HG03108 (cell line): ENCODE measurements at regions not wholly inside any gene's neighbourhood (a gene's known extent, or its start where the extent isn't known, plus 50 kb on each side); places are given as distances from the start of the nearest gene placed in this dataset.
A peak's percentile ranks its signal among the peaks of the same experiment; 100 is the strongest.

Experiments used
- ATAC-seq: cut with Tn5 transposase; IDR thresholded peaks from one replicate; pipeline ENCODE4 v1.9.1; 2021; ENCODE audit warnings: moderate library complexity; ENCODE audit not compliant: unreplicated experiment

DNA sequence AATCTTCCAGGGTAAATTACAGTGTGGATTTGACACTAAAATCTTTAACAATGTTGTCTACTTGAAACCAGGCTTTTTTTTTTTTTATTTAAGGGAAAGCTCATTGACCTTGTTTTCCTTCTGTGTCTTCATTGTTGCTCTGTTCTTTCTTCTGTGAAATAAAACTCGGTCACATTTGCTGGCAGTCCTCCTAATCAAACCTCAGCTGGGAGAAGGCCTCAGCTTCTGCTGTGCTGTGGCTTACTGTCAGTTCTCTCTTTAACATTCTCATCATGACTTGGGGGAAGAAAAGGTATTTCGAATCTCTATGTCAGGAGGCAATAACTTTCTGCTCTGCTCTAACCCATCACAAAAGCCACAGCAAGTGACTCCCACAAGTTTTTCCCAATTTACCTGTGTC lies 268.9 kb downstream of the ZNF608 start:
- ATAC-seq: no peak

DNA sequence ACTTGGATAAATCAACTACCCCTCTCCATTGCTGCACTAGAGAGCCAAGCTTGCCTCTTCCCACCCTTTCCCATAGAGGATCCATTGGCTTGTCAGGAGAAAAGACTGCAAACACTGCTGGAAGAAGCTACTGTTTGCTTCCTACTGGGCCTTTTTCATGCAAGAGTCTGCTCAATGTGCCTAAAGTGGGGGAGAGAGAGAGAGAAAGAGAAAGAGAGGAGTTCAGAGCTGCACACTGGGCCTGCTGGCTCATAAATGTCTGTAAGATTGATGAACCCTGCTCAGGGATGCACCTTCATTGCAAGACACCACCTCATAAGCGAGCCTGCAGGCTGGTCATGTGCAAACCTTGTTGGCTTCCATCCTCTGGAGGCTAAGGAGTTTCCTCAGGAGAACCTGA lies 269.4 kb downstream of the ZNF608 start:
- no peak for ATAC-seq

DNA sequence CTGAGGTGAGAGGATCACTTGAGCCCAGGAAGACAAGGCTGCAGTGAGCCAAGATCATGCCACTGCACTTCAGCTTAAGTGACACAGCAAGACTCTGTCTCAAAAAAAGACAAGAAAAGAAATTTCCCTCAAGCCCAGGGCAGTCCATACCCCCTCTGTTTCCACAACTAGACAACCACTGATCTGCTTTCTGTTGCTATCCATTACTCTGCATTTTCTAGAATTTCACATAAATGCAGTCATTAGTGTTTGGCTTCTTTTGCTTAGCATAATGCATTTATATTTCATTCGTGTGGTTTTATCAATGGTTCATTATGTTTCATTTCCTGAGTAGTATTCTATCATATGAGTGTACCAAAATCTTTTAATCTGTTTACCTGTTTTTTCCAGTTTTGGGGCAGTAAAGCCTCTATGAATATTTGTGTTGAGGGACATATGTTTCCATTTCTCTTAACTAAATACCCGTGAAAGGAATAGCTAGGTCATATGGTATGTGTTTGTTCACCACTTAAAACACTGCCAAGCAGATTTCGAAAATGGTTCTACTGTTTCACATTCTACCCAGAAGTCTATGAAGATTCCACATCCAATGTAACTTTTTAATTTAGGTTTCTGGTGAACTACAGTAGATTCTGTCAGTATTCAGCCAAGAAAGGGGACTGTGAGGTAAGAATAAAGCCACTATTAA lies 271.8 kb downstream of the ZNF608 start:
- no peak for ATAC-seq

DNA sequence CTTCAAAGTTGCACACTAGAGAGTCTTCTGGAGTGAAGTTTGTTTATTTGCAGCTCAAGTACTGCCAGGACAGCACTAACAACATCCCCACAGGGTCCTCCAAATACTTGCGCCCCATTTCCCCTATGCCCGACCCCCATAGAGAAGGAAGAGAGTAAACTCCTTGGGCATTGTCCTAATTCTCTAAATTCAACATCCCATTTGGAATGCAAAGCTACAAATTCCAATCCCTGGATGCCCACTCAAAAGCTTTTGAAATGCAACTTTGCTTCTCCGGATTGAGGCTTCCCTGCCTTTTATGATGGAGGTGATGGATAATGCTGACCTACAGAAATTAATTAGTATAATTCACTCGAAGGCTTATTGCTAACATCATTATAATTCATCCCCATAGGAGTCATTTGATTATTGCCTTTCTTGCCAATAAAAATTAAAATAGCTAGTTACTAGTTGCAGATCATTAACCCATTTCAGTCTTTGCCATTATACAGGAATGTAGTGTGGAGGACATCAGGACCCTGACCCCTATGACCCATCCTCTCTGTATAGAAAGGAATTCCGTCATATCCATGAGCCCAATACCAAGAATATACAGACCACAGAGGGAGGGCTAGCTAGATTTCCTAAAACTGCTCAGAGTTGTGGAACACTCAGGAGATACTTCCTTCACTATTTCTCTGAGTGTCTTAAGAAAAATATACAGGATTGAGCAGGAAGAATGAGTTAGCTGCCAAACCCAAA lies 277.6 kb downstream of the ZNF608 start:
- no peak for ATAC-seq

DNA sequence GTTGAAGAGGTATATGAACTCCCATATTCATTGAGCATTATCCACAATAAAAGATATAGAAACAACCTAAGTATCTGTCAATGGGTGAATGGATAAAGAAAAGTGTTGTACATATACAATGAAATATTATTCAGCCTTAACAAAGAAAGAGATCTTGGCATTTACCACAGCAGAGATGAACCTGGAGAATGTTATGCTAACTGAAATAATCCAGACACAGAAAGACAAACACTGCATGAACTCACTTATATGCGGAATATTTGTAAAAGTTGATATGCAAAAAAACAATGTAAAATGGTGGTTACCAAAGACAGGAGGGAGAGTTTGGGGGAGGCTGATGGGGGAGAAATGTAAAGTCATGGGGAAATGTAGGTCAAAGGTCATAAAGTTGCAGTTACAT lies 278.7 kb downstream of the ZNF608 start:
- ATAC-seq: no peak

DNA sequence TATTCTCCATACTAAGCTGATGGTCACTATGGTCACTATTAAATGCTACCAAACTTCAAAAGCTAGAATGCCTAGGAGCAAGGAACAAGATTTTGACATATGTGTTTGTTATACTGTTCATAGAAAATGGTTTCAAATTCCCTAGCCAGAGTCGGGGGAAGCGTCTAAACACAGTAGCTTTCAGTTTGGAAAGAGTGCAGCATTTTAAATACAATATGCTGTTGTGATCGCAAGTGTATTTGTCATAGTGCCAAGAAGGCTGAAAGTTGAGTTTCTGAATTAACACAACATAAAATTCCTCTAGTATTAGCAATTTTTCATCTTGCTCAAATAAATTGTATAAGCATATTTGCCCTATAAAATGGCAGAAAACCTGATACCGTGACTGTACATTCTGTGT lies 280.4 kb downstream of the ZNF608 start:
- ATAC-seq: no peak

DNA sequence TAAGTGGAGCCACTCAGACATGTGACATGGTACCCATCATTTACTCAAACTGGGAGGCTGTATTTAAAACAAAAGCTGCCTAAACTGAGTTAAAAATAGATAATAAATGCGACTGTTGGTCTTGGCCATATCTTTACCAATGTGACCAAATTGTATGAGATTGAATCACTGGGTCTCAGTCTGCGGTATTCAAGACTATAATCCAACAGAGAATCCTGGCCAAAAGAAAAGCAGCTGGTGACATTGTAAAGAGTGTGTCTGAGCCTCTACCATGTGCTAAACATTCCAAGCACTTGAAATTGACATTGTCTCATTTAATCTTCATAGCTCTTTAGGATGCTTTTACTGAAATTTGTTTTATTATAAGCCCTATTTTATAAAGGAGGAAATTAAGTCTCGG lies 282.6 kb downstream of the ZNF608 start:
- ATAC-seq: no peak

DNA sequence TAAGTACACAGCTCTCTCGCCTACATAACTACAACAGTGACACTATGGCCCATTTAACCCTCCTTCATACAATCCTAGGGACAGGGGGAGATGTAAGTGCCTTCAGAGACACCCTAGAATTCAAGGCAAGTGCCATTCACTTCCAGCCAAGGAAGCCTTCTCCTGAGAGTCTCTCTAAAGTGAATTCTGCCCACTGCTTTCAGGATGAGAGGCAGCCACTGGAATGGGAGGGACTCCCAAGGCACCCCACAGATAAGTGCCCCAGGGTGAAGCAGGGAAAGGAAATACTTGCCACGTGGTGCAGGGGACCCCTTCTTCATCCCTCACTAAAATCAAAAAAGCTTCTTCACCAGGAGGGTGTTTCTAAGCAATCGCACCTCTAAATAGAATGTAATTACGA lies 283.7 kb downstream of the ZNF608 start:
- ATAC-seq: no peak

DNA sequence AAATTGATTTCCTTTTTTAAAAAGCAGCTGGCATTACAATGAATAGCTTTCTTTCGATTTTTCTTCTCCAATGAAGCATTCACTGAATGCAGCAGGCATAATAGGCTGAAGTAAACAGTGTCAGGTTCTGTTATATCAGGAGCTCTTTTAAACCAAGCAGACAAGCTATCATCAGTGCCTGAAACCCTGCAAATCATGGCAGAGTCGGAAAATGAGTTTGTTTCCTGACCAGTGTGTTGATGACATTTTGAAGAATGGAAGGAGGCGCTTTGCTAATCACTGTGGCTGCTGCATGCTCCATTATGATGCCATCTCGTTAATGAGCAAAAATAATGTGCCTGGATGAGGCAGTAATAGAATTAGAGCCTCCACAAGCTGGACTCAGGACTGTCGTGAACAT lies 284.5 kb downstream of the ZNF608 start:
- no peak for ATAC-seq

DNA sequence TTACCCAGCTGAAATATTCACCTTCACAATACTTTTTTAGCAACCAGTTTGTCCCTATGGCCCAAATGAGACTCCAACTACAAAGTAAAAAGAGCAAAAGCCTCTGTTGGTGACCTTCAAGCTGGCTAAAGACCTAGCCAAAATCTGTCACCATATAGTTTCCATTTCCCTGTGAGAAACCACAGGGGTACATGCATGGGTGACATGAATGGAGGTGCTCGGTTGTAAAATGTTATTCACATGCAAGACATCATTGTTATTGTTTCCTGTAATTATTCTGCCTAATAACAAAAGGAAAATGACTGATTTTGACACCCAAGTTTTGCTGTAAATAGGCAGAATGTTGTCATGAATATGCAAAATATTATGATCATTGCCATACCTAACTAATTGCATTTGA lies 285.3 kb downstream of the ZNF608 start:
- ATAC-seq: no peak

DNA sequence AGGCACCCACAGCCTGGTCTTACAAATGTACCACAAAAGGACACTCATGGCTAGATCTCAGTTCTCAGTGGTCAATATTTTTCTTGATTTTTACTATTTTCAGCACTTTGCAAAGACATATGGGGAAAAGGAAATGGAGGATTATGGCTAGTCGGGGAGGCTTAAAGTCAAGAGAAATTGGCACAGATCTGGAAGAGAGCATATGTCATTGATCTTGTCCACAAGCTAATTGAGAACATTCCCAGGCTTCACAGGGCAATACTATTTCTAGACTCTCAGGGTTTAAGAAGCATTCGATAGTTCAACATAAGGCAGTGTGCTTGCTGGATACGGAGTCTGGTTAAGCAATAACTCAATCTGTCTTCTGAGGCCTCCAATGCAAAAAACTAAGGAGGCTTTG lies 285.8 kb downstream of the ZNF608 start:
- ATAC-seq: no peak

DNA sequence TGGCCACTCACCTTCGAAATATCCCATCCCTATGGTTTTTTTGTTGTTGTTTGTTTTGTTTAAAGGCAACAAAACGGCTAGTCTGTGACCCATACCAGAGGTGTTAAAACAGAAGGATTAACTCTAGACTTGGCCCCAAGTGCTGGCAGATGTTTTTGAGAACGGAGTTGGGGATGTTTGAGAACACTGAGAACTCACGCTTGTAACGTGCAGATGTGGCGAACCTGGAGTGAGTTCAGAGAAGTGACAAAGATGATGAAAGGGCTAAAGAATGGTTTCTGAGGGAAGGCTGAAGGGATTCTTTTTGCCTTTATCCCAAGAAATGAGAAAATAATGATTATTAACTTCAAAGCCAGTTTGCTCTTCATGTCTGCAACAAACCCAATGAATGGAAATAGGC lies 286.5 kb downstream of the ZNF608 start:
- ATAC-seq: no peak

DNA sequence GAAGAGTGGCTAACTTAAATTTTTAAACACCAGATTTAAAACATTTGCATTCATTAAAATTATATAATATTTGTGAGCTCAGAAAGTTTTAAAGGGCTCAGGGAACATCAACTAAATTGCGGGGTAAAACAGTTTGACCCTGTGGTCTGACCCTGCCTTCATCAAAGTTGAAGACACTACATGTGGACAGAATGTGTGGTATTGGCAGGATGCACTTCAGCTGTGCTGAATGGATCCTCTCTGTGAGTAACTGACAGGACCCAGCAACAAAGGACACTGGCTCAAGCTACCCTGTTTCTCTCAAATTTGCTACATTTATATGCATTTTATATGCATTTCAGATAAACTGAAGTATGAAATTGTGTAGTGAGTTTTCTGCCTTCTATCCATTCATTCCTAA lies 288.5 kb downstream of the ZNF608 start:
- ATAC-seq: no peak

DNA sequence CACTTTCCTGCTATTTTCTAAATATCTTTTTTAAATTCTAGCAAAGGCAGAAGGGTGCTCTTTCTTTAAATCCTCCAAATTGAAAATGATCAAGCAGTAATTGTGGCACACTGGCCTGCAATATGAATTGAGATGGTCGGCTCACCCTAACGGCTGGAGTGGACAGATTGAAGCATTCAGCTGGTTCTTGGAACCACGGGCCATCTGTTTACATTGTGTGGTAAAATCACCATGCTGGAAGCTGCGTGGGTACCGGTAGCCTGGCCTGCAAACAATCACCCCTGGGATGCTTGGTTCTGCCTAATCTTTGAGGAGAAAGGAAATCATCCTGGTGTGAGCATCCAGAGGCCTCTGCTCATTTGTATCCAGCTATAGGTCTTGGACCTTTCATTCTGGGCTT lies 289.3 kb downstream of the ZNF608 start:
- no peak for ATAC-seq

DNA sequence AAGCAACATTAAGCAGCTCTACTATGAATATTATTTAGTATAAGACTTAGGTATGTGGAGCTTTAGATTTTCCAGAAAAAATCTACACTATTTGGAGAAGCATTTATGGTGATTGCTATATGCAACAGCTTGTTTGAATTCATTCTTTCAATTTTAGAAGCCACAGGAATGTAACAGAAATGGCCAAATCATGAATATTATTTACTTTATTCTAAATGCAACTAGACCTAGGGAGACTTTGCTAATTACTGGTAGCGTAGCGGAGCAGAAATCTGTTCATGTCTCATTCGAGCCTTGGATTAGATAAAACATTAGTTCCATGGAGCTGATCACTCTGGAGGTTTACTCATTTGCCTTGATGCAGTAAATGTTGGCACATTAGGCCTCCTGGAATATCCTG lies 290.2 kb downstream of the ZNF608 start:
- no peak for ATAC-seq

DNA sequence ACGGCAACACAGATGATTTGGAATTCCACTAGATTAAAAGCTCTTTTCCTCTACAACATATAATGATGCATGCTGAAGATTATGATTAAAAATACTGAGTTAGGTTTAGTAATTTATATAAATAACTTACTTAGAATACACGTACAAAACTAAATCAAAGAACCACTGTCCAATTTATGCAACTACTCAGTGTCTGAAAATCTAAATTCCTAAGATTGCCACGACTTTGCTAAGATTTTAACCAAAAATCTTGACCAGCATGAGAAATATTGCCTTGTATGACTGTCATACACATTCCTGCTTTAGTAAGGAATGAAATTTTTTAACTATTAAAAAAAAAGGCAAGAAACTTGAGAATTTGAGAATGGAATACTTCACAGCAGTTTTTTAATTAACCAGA lies 292.4 kb downstream of the ZNF608 start:
- no peak for ATAC-seq

DNA sequence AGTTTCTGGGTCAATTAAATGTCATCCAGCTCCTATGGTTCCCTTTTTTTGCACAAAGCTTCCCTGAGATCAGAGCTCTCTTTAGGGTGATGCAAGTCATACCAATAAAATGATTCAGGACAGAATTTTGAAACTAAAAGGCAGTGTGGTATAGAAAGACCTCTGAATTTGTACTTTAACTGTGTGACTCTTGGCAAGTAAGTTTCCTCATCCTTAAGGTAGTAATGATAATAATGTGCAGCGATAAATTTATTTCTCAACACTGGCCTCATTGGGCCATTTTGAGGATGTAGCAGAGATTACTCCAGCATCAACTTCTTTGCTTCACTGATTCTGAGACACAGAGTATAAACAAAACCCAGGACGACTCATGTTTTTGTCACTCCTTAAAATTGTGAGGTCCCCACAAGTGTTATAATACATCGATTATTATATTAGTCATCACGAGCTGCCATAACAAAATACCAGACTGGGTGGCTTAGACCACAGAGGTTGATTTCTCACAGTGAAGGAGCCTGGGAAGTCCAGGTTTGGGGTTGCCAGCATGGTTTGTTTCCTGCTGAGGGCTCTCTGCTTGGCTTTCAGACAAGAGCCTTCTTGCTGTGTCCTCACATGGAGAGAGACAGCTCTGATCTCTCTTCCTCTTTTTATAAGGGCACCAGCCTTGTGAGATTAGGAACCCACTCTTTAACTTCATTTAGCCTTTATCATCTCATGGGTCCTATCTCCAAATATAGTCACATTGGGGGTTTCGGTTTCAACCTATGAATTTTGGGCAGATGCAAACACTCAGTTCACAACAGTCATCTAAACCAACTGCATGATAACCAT lies 293.0 kb downstream of the ZNF608 start:
- peak; percentile 96 for ATAC-seq

DNA sequence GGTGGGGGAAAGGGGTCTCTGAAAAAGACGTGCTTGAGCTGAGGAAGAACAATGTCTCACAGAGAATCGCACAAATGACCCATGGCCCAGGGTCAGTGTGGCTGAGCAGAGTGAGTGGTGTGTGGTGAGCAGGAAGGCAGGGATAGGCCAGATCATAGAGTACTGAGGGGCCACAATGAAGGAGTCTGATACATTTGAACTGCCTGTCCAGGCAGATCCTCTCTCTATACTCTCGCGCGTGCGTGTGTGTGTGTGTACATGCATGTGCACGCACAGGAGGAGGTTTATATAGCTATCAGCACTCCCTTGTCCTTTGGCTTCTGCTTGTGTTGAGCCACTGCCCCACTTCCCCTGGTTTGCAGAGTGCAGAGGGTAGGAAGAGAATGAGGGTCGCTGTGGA lies 294.0 kb downstream of the ZNF608 start:
- ATAC-seq: no peak

DNA sequence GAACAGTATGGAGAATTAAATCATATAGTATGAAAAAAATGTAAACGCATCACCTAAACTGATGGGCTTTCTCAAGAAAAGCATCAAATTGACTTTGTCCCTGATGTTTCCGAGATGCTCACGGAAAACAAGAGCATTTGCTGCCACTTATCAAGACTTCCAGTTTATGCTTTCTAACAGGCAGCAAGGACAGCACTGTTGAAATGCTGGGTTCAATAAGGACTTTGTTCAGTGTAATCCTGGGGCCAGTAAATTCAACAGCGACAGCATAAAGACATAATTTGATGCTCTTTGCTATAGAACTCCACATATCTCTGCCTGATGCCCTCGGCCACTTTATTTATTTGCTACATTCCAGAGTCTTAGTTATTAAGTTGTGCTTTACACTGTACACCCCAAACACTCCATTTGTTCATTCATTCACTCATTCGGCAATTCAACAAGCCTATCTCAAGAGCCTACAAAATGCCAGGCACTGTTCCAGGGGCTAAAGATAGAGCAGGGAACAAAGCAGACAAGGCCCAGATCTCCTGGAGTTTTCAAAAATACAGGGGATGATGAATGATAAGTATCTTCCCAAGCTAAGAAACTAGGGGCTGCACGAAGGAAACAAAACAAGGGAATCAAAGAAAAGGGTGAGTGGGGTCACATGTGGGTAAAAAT lies 294.6 kb downstream of the ZNF608 start:
- no peak for ATAC-seq

DNA sequence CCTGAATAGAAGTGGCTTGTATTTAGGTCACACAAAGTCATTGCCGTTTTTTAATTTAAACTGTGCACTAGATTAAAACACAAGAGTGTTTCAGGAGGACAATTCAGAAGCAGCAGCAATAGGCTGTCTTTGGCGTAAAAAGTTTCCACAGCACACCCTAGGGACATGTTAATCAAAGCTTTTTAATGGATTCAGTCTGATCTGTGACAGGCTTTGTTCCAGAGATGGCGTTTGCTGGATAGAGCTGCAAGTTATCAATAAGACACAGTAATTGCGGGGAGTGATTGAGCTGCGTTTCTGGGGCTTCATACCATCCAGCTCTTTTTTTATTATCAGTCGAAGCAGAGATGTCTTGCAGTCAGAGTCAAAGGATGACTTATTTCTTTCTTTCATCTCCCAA lies 300.3 kb downstream of the ZNF608 start:
- ATAC-seq: no peak

DNA sequence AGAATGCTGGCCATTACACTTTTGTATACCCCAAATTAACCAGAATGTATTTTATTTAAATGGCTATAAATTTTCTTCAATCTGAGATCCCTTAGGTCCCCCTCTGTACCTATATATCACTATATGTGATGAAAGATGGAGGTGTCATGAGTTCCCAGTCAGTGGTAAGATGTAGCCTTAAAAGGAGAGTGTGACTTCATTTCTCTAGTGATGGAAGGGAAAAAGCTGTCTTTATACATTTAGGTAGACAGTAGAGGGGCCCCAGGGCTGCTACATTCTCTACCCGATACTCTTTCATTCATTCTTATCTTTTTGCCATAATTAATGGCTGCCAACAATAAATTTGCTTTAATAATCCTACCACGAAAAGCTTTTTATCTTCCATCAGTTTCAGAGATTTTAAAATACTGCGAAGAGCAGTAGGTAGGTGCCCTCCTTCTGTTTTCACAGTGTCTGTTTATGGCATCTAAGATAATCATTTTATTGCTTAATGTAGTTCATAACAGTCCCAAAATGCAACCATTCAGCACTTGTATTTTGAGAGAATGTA lies 301.3 kb downstream of the ZNF608 start:
- ATAC-seq: no peak
